PC-3 (cell line): ENCODE measurements at regions not wholly inside any gene's neighbourhood (a gene's known extent, or its start where the extent isn't known, plus 50 kb on each side); places are given as distances from the start of the nearest gene placed in this dataset.

ENCODE experiments used
- EZH2 ChIP-seq: fragments of 300-600 bp; sonication (generic); IDR thresholded peaks from one replicate; pipeline ENCODE4 v1.6.1; 2017; ENCODE audit warnings: antibody characterized with exemption, mild to moderate bottlenecking, low read length; ENCODE audit not compliant: unreplicated experiment
- TF ChIP-seq, protein P1 (sequence below): fragments of 300-600 bp; sonication (generic); conservative IDR thresholded peaks from 2 replicates; pipeline ENCODE4 v1.5.1; 2017; ENCODE audit warnings: antibody characterized with exemption, low read depth, mild to moderate bottlenecking, low read length

DNA sequence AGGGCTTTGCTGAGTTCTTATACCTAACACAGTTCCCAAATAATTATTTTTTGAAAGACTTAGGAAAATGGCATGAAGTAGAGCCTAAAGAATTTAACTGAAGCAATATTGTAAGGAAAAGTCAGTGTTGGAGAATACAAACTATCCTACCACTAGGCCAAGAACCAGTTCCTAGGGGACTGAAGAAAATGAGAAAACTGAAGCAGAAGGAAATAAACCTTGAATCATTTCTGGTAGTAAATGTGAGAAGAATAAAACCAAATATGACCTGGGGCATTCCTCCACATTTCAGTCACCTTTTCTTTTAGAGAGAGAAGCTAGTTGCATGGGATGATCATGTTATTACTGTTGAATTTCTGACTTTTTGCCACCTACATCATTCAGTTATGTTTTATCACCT is 1393.9 kb upstream of the C9orf72 start:
- TF ChIP-seq, protein P1, sequence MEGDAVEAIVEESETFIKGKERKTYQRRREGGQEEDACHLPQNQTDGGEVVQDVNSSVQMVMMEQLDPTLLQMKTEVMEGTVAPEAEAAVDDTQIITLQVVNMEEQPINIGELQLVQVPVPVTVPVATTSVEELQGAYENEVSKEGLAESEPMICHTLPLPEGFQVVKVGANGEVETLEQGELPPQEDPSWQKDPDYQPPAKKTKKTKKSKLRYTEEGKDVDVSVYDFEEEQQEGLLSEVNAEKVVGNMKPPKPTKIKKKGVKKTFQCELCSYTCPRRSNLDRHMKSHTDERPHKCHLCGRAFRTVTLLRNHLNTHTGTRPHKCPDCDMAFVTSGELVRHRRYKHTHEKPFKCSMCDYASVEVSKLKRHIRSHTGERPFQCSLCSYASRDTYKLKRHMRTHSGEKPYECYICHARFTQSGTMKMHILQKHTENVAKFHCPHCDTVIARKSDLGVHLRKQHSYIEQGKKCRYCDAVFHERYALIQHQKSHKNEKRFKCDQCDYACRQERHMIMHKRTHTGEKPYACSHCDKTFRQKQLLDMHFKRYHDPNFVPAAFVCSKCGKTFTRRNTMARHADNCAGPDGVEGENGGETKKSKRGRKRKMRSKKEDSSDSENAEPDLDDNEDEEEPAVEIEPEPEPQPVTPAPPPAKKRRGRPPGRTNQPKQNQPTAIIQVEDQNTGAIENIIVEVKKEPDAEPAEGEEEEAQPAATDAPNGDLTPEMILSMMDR = no peak
- no peak for TF ChIP-seq EZH2
